PC-3 (cell line): ENCODE measurements at regions not wholly inside any gene's neighbourhood (a gene's known extent, or its start where the extent isn't known, plus 50 kb on each side); places are given as distances from the start of the nearest gene placed in this dataset.

Experiments
- ATAC-seq: fragments of 200-7000 bp; cut with Tn5 transposase; 2 replicates; pipeline ENCODE4 v1.9.1; 2020; ENCODE audit warnings: mild to moderate bottlenecking, moderate library complexity
- BruUV-seq: library from RNA; stranded (reverse); fragments of 400-500 nt; replicated peaks from 2 replicates; lab custom pipeline; 2021; lab: Mats Ljungman, UMichigan
- CTCF ChIA-PET: fragments of 300-600 bp; sonication (Branson Sonifier 250); formaldehyde crosslinking; loops from one replicate; lab custom pipeline; 2022; ENCODE audit warnings: antibody characterized with exemption; lab: Charles Lee
- POLR2A ChIA-PET: fragments of 300-600 bp; sonication (Branson Sonifier 250); formaldehyde crosslinking; loops from one replicate; lab custom pipeline; 2022; ENCODE audit warnings: antibody characterized with exemption; ENCODE audit not compliant: unreplicated experiment; lab: Charles Lee
- DNase-seq: peaks from one replicate; pipeline ENCODE4 v3.0.0-alpha.2; 2015
- H2AFZ ChIP-seq: fragments of 300-600 bp; sonication (generic); 2 replicates; pipeline ENCODE4 v1.6.0; 2016; ENCODE audit warnings: antibody characterized with exemption, low read length
- H3F3A ChIP-seq: fragments of 300-600 bp; sonication (generic); one replicate; pipeline ENCODE4 v1.6.0; 2017; ENCODE audit warnings: antibody characterized with exemption, low read length, control low read depth, mild to moderate bottlenecking; ENCODE audit not compliant: unreplicated experiment
- H3K27ac ChIP-seq: fragments of 300-600 bp; sonication (generic); 2 replicates; pipeline ENCODE4 v1.5.1; 2016; ENCODE audit warnings: mild to moderate bottlenecking, low read length
- H3K27me3 ChIP-seq: fragments of 300-600 bp; sonication (generic); 2 replicates; pipeline ENCODE4 v1.6.1; 2016; ENCODE audit warnings: low read length, mixed read lengths
- H3K36me3 ChIP-seq: fragments of 300-600 bp; sonication (generic); 2 replicates; pipeline ENCODE4 v1.6.1; 2016; ENCODE audit warnings: low read depth, mixed run types, low read length, mixed read lengths
- H3K4me1 ChIP-seq: fragments of 300-600 bp; sonication (generic); 2 replicates; pipeline ENCODE4 v1.5.1; 2016; ENCODE audit warnings: low read length; ENCODE audit not compliant: insufficient read depth
- H3K4me2 ChIP-seq: fragments of 300-600 bp; sonication (generic); 2 replicates; pipeline ENCODE4 v1.6.0; 2016; ENCODE audit warnings: low read length
- H3K4me3 ChIP-seq: fragments of 300-600 bp; sonication (generic); 2 replicates; pipeline ENCODE4 v1.5.1; 2016; ENCODE audit warnings: mild to moderate bottlenecking, low read length, mixed read lengths
- H3K79me2 ChIP-seq: fragments of 300-600 bp; sonication (generic); 2 replicates; pipeline ENCODE4 v1.6.1; 2017; ENCODE audit warnings: low read length, mixed read lengths
- H3K9ac ChIP-seq: fragments of 300-600 bp; sonication (generic); 2 replicates; pipeline ENCODE4 v1.6.0; 2016; ENCODE audit warnings: mild to moderate bottlenecking, low read length
- H3K9me2 ChIP-seq: fragments of 300-600 bp; sonication (generic); replicated peaks from 2 replicates; pipeline ENCODE4 v1.6.1; 2016; ENCODE audit warnings: mixed run types, low read length, mixed read lengths
- H3K9me3 ChIP-seq: fragments of 300-600 bp; sonication (generic); 2 replicates; pipeline ENCODE4 v1.6.1; 2016; ENCODE audit warnings: low read length, mixed read lengths
- H4K20me1 ChIP-seq: fragments of 300-600 bp; sonication (generic); 2 replicates; pipeline ENCODE4 v1.6.1; 2016; ENCODE audit warnings: low read length, mixed read lengths
- CTCF ChIP-seq: fragments of 300-600 bp; sonication (generic); conservative IDR thresholded peaks from 2 replicates; pipeline ENCODE4 v1.5.1; 2017; ENCODE audit warnings: antibody characterized with exemption, low read depth, mild to moderate bottlenecking, low read length
- EZH2 ChIP-seq: fragments of 300-600 bp; sonication (generic); IDR thresholded peaks from one replicate; pipeline ENCODE4 v1.6.1; 2017; ENCODE audit warnings: antibody characterized with exemption, mild to moderate bottlenecking, low read length; ENCODE audit not compliant: unreplicated experiment
- EZH2phosphoT487 ChIP-seq: fragments of 300-600 bp; sonication (generic); IDR thresholded peaks from 2 replicates; pipeline ENCODE4 v1.6.1; 2018; ENCODE audit warnings: mild to moderate bottlenecking, antibody characterized with exemption, low read length, borderline replicate concordance
- intact Hi-C: fragments of 100-400 bp; cut with micrococcal nuclease; formaldehyde crosslinking; loops from 2 replicates; pipeline ENCODE4 v1.9.0; 2023

GRCh38 chr11:115576606-115577380, 72.6 kb upstream of the CADM1 start:
- Histone ChIP-seq H3K9me3 (peaks cover 22% of the 10 kb centered on the region; the same call in 1 of the 2 replicates), H3K9me2 (no peaks in the 10 kb centered on the region), H2AFZ (no peak overlapping the region), H3K27me3 (no peaks in the 10 kb centered on the region), H3K79me2 (no peaks in the 10 kb centered on the region), H4K20me1 (no peaks in the 10 kb centered on the region), H3K4me2 (no peak overlapping the region), H3K9ac (no peak overlapping the region), H3K27ac (no peak overlapping the region), H3F3A (no peaks in the 10 kb centered on the region), H3K4me1 (no peaks in the 10 kb centered on the region), H3K36me3 (no peaks in the 10 kb centered on the region), H3K4me3 (no peak overlapping the region)
- intact Hi-C loops, result no loop called here
- ATAC-seq, result no peak
- TF ChIP-seq EZH2 (no peak), EZH2phosphoT487 (no peak), CTCF (no peak)
- ChIA-PET POLR2A (no interaction called here), CTCF (no interaction called here)
- no TSS peak for BruUV-seq
- DNase-seq, result no peak

GRCh38 chr11:115572551-115572950, 68.3 kb upstream of the CADM1 start:
- no peaks in the 10 kb centered on the region for H3K27me3 ChIP-seq
- H3K4me1 ChIP-seq, result no peaks in the 10 kb centered on the region
- intact Hi-C loops, result no loop called here
- TF ChIP-seq EZH2phosphoT487 (no peak), CTCF (no peak), EZH2 (no peak)
- ChIA-PET POLR2A (no interaction called here), CTCF (no interaction called here)
- no peaks in the 10 kb centered on the region for H3K79me2 ChIP-seq
- ATAC-seq (no peak), DNase-seq (no peak)
- no peak overlapping the region for H2AFZ ChIP-seq
- no peaks in the 10 kb centered on the region for H3F3A ChIP-seq
- H3K9ac ChIP-seq, result no peak overlapping the region
- no peak overlapping the region for H3K27ac ChIP-seq
- no peak overlapping the region for H3K4me2 ChIP-seq
- BruUV-seq, result no TSS peak
- peaks cover 11% of the 10 kb centered on the region; the same call in 1 of the 2 replicates for H3K9me3 ChIP-seq
- H3K4me3 ChIP-seq, result no peak overlapping the region
- no peaks in the 10 kb centered on the region for H3K36me3 ChIP-seq
- no peaks in the 10 kb centered on the region for H4K20me1 ChIP-seq
- no peaks in the 10 kb centered on the region for H3K9me2 ChIP-seq

GRCh38 chr11:115566180-115566764, 62.1 kb upstream of the CADM1 start:
- peaks cover 27% of the 10 kb centered on the region for H3K9me3 ChIP-seq
- no peaks in the 10 kb centered on the region for H3F3A ChIP-seq
- ATAC-seq (no peak), DNase-seq (no peak)
- no peak overlapping the region for H3K4me3 ChIP-seq
- H4K20me1 ChIP-seq, result no peaks in the 10 kb centered on the region
- no peak overlapping the region for H3K4me2 ChIP-seq
- no peak overlapping the region for H3K9ac ChIP-seq
- intact Hi-C loops, result no loop called here
- no peak overlapping the region for H3K27ac ChIP-seq
- H3K27me3 ChIP-seq, result no peaks in the 10 kb centered on the region
- POLR2A ChIA-PET, result no interaction called here
- H2AFZ ChIP-seq, result no peak overlapping the region
- CTCF ChIA-PET, result no interaction called here
- TF ChIP-seq EZH2phosphoT487, result no peak
- no peak for TF ChIP-seq CTCF
- H3K79me2 ChIP-seq, result no peaks in the 10 kb centered on the region
- no peaks in the 10 kb centered on the region for H3K36me3 ChIP-seq
- H3K9me2 ChIP-seq, result no peaks in the 10 kb centered on the region
- no TSS peak for BruUV-seq
- no peaks in the 10 kb centered on the region for H3K4me1 ChIP-seq
